CD14-positive monocyte (primary cell): ENCODE measurements at regions not wholly inside any gene's neighbourhood (a gene's known extent, or its start where the extent isn't known, plus 50 kb on each side); places are given as distances from the start of the nearest gene placed in this dataset.

ENCODE experiments used
- DNase-seq, 3 donors: peaks; one replicate each; pipeline ENCODE4 v3.0.0-alpha.2; 2011 to 2022
- H2AFZ ChIP-seq: 2 replicates; pipeline ENCODE4 v1.6.0; 2012; ENCODE audit warnings: mild to moderate bottlenecking, low read depth, low read length, inconsistent platforms; ENCODE audit not compliant: insufficient read depth, poor library complexity, severe bottlenecking
- H3K27ac ChIP-seq, 2 donors: 1 replicate in 1 of 2; 2 replicates in 1 of 2; pipeline ENCODE4 v1.5.1; 2012 to 2013; ENCODE audit warnings: low read length in 2 of 2, control low read depth in 1 of 2, inconsistent platforms in 1 of 2, low read depth in 1 of 2, mild to moderate bottlenecking in 1 of 2
- H3K27me3 ChIP-seq, 2 donors: one replicate each; pipeline versions ENCODE4 v1.6.0 to v1.6.1; 2011 to 2013; ENCODE audit warnings: low read length in 2 of 2; ENCODE audit not compliant: control insufficient read depth in 2 of 2, insufficient read depth in 2 of 2
- H3K36me3 ChIP-seq, 2 donors: replicated peaks in 1 of 2; 1 replicate in 1 of 2; 2 replicates in 1 of 2; pipeline versions ENCODE4 v1.5.1 to v1.6.1; 2012 to 2013; ENCODE audit warnings: low read length in 2 of 2, control low read depth in 1 of 2, inconsistent platforms in 1 of 2, mild to moderate bottlenecking in 1 of 2; ENCODE audit not compliant: insufficient read depth in 2 of 2, control insufficient read depth in 1 of 2
- H3K4me1 ChIP-seq, 2 donors: 1 replicate in 1 of 2; 2 replicates in 1 of 2; pipeline versions ENCODE4 v1.5.1 to v1.6.1; 2012 to 2013; ENCODE audit warnings: low read length in 2 of 2, control low read depth in 1 of 2, inconsistent platforms in 1 of 2, mild to moderate bottlenecking in 1 of 2, moderate library complexity in 1 of 2; ENCODE audit not compliant: insufficient read depth in 2 of 2, control insufficient read depth in 1 of 2
- H3K4me2 ChIP-seq: replicated peaks from 2 replicates; pipeline ENCODE3; 2012; ENCODE audit warnings: low read length, moderate library complexity, mild to moderate bottlenecking; ENCODE audit not compliant: poor library complexity, severe bottlenecking; ENCODE audit errors: extremely low read depth
- H3K4me3 ChIP-seq, 3 experiments: fragments of 200-600 bp in 1 of 3; sonication (generic) in 1 of 3; replicated peaks in 1 of 3; 1 replicate in 2 of 3; 2 replicates in 1 of 3; pipeline ENCODE4 v1.5.1; 2011 to 2013; ENCODE audit warnings: low read length in 3 of 3, mild to moderate bottlenecking in 3 of 3, control low read depth in 2 of 3, low read depth in 2 of 3, inconsistent platforms in 1 of 3, moderate library complexity in 1 of 3
- H3K79me2 ChIP-seq: 2 replicates; pipeline ENCODE4 v1.6.0; 2012; ENCODE audit warnings: mild to moderate bottlenecking, control low read depth, inconsistent platforms, low read length, moderate library complexity; ENCODE audit not compliant: insufficient read depth
- H3K9ac ChIP-seq: 2 replicates; pipeline ENCODE4 v1.6.0; 2017; ENCODE audit warnings: low read length, mild to moderate bottlenecking; ENCODE audit not compliant: insufficient read depth, poor library complexity, severe bottlenecking
- H3K9me3 ChIP-seq, 2 donors: replicated peaks in 1 of 2; 1 replicate in 1 of 2; 2 replicates in 1 of 2; pipeline versions ENCODE4 v1.5.1 to v1.6.1; 2012 to 2013; ENCODE audit warnings: low read length in 2 of 2, control low read depth in 1 of 2; ENCODE audit not compliant: control insufficient read depth in 1 of 2, insufficient read depth in 1 of 2
- H4K20me1 ChIP-seq: 2 replicates; pipeline ENCODE4 v1.6.0; 2012; ENCODE audit warnings: mild to moderate bottlenecking, low read length, control low read depth, moderate library complexity; ENCODE audit not compliant: insufficient read depth
- H3K27ac Mint-ChIP-seq, 7 donors: one replicate each; pipeline ENCODE4 v1.8.0; 2020; ENCODE audit warnings: mild to moderate bottlenecking in 7 of 7, mixed read lengths in 7 of 7, moderate library complexity in 6 of 7, inconsistent platforms in 2 of 7
- H3K27me3 Mint-ChIP-seq, 3 donors: one replicate each; pipeline ENCODE4 v1.8.0; 2021 to 2022; ENCODE audit warnings: low read depth in 3 of 3, mild to moderate bottlenecking in 3 of 3, mixed read lengths in 3 of 3, moderate library complexity in 3 of 3, inconsistent platforms in 1 of 3
- H3K36me3 Mint-ChIP-seq, 2 donors: one replicate each; pipeline ENCODE4 v1.8.0; 2020; ENCODE audit warnings: mixed read lengths in 2 of 2, inconsistent platforms in 1 of 2, mild to moderate bottlenecking in 1 of 2
- H3K4me1 Mint-ChIP-seq: one replicate; pipeline ENCODE4 v1.8.0; 2020; ENCODE audit warnings: mild to moderate bottlenecking, mixed read lengths
- H3K4me3 Mint-ChIP-seq, 2 donors: one replicate each; pipeline ENCODE4 v1.8.0; 2020; ENCODE audit warnings: mild to moderate bottlenecking in 2 of 2, mixed read lengths in 2 of 2, moderate library complexity in 1 of 2
- H3K9me3 Mint-ChIP-seq, 7 donors: one replicate each; pipeline ENCODE4 v1.8.0; 2020 to 2022; ENCODE audit warnings: mixed read lengths in 7 of 7, mild to moderate bottlenecking in 6 of 7, moderate library complexity in 6 of 7, inconsistent platforms in 2 of 7
- CTCF ChIP-seq: fragments of 200-600 bp; IDR thresholded peaks from one replicate; pipeline ENCODE4 v1.8.0; 2022; ENCODE audit warnings: antibody characterized with exemption, mild to moderate bottlenecking
- WGBS: methylation state at CpG from one replicate; pipeline ENCODE4 v1.1.5; 2013; ENCODE audit warnings: missing lambda C conversion rate; ENCODE audit not compliant: insufficient coverage; 5-methylcytosine and 5-hydroxymethylcytosine counted together
- intact Hi-C, 2 donors: fragments of 100-400 bp; cut with micrococcal nuclease; formaldehyde crosslinking; loops; one replicate each; pipeline versions ENCODE4 v1.15.0 to v1.15.1; 2023

GRCh38 chr5:31113101-31113500 is 80.4 kb upstream of the CDH6 start:
- no peaks in the 10 kb centered on the region for H3K9me3 ChIP-seq
- Mint-ChIP-seq H3K36me3 (no peaks in the 10 kb centered on the region), H3K27me3 (peaks cover 0 to 2% (median 2%) of the 10 kb centered on the region in 3 donors), H3K9me3 (peaks cover 0 to 13% (median 3%) of the 10 kb centered on the region in 7 donors), H3K4me3 (no peak overlapping the region), H3K27ac (no peak overlapping the region), H3K4me1 (no peaks in the 10 kb centered on the region)
- H2AFZ ChIP-seq = no peak overlapping the region
- intact Hi-C loops = no loop called here
- WGBS = 100% methylated on average over 1 of the region's 3 CpGs
- peaks cover 0 to 8% of the 10 kb centered on the region in 2 donors for H3K4me1 ChIP-seq
- no peak for TF ChIP-seq CTCF
- H3K4me3 ChIP-seq = no peak overlapping the region
- H3K36me3 ChIP-seq = no peaks in the 10 kb centered on the region
- H4K20me1 ChIP-seq = no peaks in the 10 kb centered on the region
- no peak overlapping the region for H3K27ac ChIP-seq
- H3K9ac ChIP-seq = no peak overlapping the region
- no peak for DNase-seq
- H3K4me2 ChIP-seq = no peak overlapping the region
- H3K79me2 ChIP-seq = no peaks in the 10 kb centered on the region
- H3K27me3 ChIP-seq = no peaks in the 10 kb centered on the region

- Histone ChIP-seq H3K9ac (no peak overlapping the region), H3K27ac (no peak overlapping the region), H3K27me3 (no peaks in the 10 kb centered on the region), H3K36me3 (no peaks in the 10 kb centered on the region), H3K9me3 (no peaks in the 10 kb centered on the region), H3K79me2 (no peaks in the 10 kb centered on the region), H3K4me1 (no peaks in the 10 kb centered on the region), H3K4me3 (no peak overlapping the region), H4K20me1 (no peaks in the 10 kb centered on the region), H3K4me2 (no peak overlapping the region), H2AFZ (no peak overlapping the region)
- intact Hi-C loops = no loop called here
- H3K4me3 Mint-ChIP-seq = no peak overlapping the region
- peaks cover 1 to 2% (median 2%) of the 10 kb centered on the region in 3 donors for H3K27me3 Mint-ChIP-seq
- no peak overlapping the region for H3K27ac Mint-ChIP-seq
- no peak for DNase-seq
- no peaks in the 10 kb centered on the region for H3K4me1 Mint-ChIP-seq
- H3K9me3 Mint-ChIP-seq = peaks cover 0 to 9% (median 0%) of the 10 kb centered on the region in 7 donors
- no CpG with 5 or more reads among the region's 2 CpGs for WGBS
- H3K36me3 Mint-ChIP-seq = no peaks in the 10 kb centered on the region
- TF ChIP-seq CTCF = no peak
Measured at GRCh38 chr5:31107091-31107518, 86.4 kb upstream of the CDH6 start.
